Adrenal gland (tissue), 9 donors: ENCODE measurements at regions not wholly inside any gene's neighbourhood (a gene's known extent, or its start where the extent isn't known, plus 50 kb on each side); places are given as distances from the start of the nearest gene placed in this dataset.
"Not testable (repeated sequence)": the region's sequence is repeated elsewhere in the genome, so short reads cannot be mapped to it uniquely, and the experiment has no call there.

Source experiments
- DNase-seq, 7 donors: peaks; one replicate each; pipeline ENCODE4 v3.0.0-alpha.2; 2019 to 2020
- H3K27ac ChIP-seq, 5 donors: fragments of 200-600 bp; sonication (generic) in 4 of 5; 1 replicate in 3 of 5; 2 replicates in 2 of 5; pipeline versions ENCODE4 v1.5.1 to v1.8.0; 2016 to 2020; ENCODE audit warnings: mild to moderate bottlenecking in 1 of 5
- H3K27me3 ChIP-seq: fragments of 200-600 bp; 2 replicates; pipeline ENCODE4 v1.8.0; 2021
- H3K36me3 ChIP-seq, 2 donors: fragments of 200-600 bp; replicated peaks in 1 of 2; 1 replicate in 1 of 2; 2 replicates in 1 of 2; pipeline versions ENCODE4 v1.5.1 to v1.8.0; 2018 to 2022
- H3K4me1 ChIP-seq, 2 donors: fragments of 200-600 bp; replicated peaks in 1 of 2; 1 replicate in 1 of 2; 2 replicates in 1 of 2; pipeline versions ENCODE4 v1.5.1 to v1.8.0; 2018 to 2021
- H3K4me3 ChIP-seq, 4 donors: fragments of 200-600 bp; sonication (generic) in 3 of 4; one replicate each; pipeline ENCODE4 v1.5.1; 2016 to 2018
- H3K9me3 ChIP-seq, 3 donors: fragments of 200-600 bp; sonication (generic) in 1 of 3; replicated peaks in 1 of 3; 1 replicate in 2 of 3; 2 replicates in 1 of 3; pipeline versions ENCODE4 v1.5.1 to v1.8.0; 2016 to 2021
- POLR2A ChIP-seq, 2 donors: fragments of 450-650 bp; IDR thresholded peaks; one replicate each; pipeline ENCODE4 v1.6.1; 2017; ENCODE audit warnings: antibody characterized with exemption in 2 of 2, mild to moderate bottlenecking in 2 of 2, moderate library complexity in 1 of 2
- WGBS, 4 donors: extraction: QIAGEN DNeasy Blood & Tissue Kit in 2 of 4; methylation state at CpG; one replicate each; pipeline versions ENCODE4 v1.1.5 to v1.1.7; 2013 to 2017; 5-methylcytosine and 5-hydroxymethylcytosine counted together
- intact Hi-C, 2 donors: fragments of 100-400 bp; cut with DNase I; formaldehyde crosslinking; loops; one replicate each; pipeline versions ENCODE4 v1.14.1 to v1.15.0; 2022 to 2023
- TF ChIP-seq, protein P1 (sequence below), 6 experiments: fragments of 450-650 bp in 4 of 6; fragments of 200-600 bp in 2 of 6; sonication (generic) in 1 of 6; IDR thresholded peaks; 1 replicate in 5 of 6; 2 replicates in 1 of 6; pipeline versions ENCODE4 v1.5.1 to v1.8.0; 2016 to 2021; ENCODE audit warnings: antibody characterized with exemption in 6 of 6, mild to moderate bottlenecking in 2 of 6, moderate library complexity in 1 of 6
- donor health status: healthy with polysubstance abuse.
- donor health status: Bipolar disorder and iron deficiency.
- donor health status: DM: yes; HTN: yes; CAD: no.
- donor health status: DM: no; HTN: no; CAD: no.
- donor health status: DM: no; HTN: no; CAD: no.

DNA sequence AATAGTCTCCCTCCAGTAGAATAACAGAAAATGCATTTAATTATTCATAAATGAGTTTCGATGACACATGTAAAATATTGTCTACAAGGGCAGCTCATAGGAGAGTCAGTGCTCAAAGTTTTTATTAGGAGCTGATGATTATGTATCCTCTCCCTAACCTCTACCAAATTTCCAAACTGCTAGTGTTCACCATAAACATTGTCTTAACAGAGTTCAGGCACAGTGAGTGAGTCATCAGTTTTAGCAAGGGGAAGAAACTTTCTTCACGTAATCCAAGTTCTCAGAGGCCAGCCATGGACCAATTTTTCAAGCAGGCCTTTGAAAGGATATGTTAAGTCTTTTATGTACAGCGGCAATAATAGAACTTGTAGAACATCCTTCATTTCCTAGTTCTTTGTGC lies 649.2 kb upstream of the MIS18BP1 start:
- Histone ChIP-seq H3K27ac (no peak overlapping the region), H3K4me1 (no peaks in the 10 kb centered on the region), H3K36me3 (no peaks in the 10 kb centered on the region), H3K4me3 (no peak overlapping the region), H3K9me3 (no peaks in the 10 kb centered on the region), H3K27me3 (no peaks in the 10 kb centered on the region)
- 70 to 74% (median 72%) methylated on average over 3 of the region's 3 CpGs for WGBS, 4 donors
- intact Hi-C loops: no loop called here
- TF ChIP-seq POLR2A (IDR thresholded peaks at IDR 0.05): no peak
- TF ChIP-seq, protein P1, sequence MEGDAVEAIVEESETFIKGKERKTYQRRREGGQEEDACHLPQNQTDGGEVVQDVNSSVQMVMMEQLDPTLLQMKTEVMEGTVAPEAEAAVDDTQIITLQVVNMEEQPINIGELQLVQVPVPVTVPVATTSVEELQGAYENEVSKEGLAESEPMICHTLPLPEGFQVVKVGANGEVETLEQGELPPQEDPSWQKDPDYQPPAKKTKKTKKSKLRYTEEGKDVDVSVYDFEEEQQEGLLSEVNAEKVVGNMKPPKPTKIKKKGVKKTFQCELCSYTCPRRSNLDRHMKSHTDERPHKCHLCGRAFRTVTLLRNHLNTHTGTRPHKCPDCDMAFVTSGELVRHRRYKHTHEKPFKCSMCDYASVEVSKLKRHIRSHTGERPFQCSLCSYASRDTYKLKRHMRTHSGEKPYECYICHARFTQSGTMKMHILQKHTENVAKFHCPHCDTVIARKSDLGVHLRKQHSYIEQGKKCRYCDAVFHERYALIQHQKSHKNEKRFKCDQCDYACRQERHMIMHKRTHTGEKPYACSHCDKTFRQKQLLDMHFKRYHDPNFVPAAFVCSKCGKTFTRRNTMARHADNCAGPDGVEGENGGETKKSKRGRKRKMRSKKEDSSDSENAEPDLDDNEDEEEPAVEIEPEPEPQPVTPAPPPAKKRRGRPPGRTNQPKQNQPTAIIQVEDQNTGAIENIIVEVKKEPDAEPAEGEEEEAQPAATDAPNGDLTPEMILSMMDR (IDR thresholded peaks at IDR 0.05): no peak
- no peak for DNase-seq

DNA sequence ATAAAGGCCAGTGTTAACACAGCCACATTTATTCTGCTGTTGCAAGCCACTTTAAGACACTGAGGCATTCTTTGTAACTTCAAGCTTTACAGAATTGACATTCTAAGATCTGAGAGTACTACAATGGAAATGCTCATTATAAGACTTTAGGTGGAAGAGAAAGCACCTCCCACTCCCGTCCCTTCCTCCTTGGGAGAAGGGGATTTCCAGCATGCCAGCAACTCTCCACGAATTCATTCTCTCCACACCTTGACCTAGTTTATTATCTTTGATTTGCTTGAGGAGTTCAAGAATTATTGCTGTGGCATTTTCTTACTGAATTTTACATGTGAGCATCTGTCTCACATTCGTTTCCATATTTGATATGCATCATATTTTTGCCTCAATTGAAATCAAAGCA lies 644.4 kb upstream of the MIS18BP1 start:
- WGBS, 4 donors: 37 to 54% (median 42%) methylated on average over 3 of the region's 3 CpGs
- Histone ChIP-seq H3K27ac (no peak overlapping the region), H3K27me3 (no peaks in the 10 kb centered on the region), H3K4me3 (no peak overlapping the region), H3K9me3 (no peaks in the 10 kb centered on the region), H3K4me1 (no peaks in the 10 kb centered on the region), H3K36me3 (no peaks in the 10 kb centered on the region)
- TF ChIP-seq POLR2A (IDR thresholded peaks at IDR 0.05): no peak
- TF ChIP-seq, protein P1 (IDR thresholded peaks at IDR 0.05): no peak
- intact Hi-C loops: no loop called here
- no peak for DNase-seq

DNA sequence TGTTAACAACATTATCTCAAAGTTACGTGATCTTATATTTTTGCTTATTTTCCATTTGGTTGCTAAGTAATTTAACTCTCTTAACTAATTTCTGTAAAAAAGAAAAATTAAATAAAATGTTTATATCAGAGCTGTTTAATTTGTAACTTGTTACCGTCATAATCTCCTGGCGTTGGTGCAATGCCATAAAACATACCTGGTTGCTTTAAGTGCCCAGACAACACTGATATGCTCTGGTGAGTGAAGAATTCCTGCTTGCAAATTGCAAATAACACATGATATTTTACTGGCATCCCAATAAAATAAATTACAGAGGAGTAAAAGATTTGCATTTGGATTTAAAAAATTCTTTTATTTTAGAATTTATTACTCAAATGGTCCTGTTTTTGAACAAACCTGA lies 640.1 kb upstream of the MIS18BP1 start:
- no peak for DNase-seq
- 54 to 88% (median 66%) methylated on average over 3 of the region's 3 CpGs for WGBS, 4 donors
- Histone ChIP-seq H3K4me3 (no peak overlapping the region), H3K27me3 (no peaks in the 10 kb centered on the region), H3K9me3 (no peaks in the 10 kb centered on the region), H3K36me3 (no peaks in the 10 kb centered on the region), H3K4me1 (no peaks in the 10 kb centered on the region), H3K27ac (no peak overlapping the region)
- TF ChIP-seq, protein P1 (IDR thresholded peaks at IDR 0.05): no peak
- no peak for TF ChIP-seq POLR2A (IDR thresholded peaks at IDR 0.05)
- intact Hi-C loops: no loop called here

DNA sequence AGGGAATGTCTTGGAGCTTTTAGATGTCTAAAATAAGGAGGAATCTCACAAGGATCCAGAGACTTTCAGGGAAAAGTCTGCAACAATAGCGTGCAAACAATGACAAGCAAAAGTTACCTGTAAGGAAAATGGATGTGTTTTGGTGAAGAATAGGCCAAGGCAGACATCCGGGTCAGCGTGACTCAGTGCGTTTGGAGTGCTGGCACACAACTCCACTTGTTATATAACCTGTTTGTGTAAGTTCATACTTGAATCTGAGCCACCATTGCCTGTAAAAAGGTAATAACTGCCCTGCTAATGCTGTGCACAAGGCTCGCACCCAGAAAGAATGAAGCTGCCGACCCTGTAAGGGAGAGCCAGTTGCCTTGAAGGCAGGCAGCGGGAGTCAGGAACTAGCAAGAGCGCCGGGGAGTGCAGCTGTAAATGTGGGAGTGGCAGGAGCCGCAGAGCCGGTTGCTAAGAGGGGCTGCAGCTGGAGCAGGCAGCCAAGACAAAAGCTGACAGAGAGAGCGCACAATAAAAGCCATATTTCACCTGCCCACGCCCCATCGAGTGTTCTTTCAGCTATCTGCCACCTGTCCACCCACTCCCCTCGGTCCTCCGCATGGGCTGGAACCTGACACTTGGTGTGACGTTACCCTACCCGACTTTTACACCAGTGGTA lies 638.5 kb upstream of the MIS18BP1 start:
- H3K36me3 ChIP-seq: no peaks in the 10 kb centered on the region
- no peaks in the 10 kb centered on the region for H3K27me3 ChIP-seq
- no peaks in the 10 kb centered on the region for H3K9me3 ChIP-seq
- peak overlapping the region in 1 of 4 donors; percentile 23 for H3K4me3 ChIP-seq
- no peaks in the 10 kb centered on the region for H3K4me1 ChIP-seq
- intact Hi-C loops: no loop called here
- no peak overlapping the region for H3K27ac ChIP-seq
- DNase-seq: peak in 5 of 7 donors; percentile 12 to 56 (median 22)
- TF ChIP-seq, protein P1 (IDR thresholded peaks at IDR 0.05): no peak
- WGBS, 4 donors: 41 to 50% (median 49%) methylated on average over 15 to 18 of the region's 18 CpGs

DNA sequence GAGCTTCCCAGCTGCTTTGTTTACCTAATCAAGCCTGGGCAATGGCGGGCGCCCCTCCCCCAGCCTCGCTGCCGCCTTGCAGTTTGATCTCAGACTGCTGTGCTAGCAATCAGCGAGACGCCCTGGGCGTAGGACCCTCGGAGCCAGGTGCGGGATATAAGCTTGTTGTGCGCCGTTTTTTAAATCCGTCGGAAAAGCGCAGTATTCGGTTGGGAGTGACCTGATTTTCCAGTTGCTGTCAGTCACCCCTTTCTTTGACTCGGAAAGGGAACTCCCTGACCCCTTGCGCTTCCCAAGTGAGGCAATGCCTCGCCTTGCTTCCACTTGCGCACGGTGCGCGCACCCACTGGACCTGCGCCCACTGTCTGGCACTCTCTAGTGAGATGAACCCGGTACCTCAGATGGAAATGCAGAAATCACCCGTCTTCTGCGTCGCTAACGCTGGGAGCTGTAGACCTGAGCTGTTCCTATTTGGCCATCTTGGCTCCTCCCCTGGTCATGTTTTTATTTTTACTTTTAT lies 635.8 kb upstream of the MIS18BP1 start:
- H3K36me3 ChIP-seq, H3K9me3 ChIP-seq, intact Hi-C loops, H3K27ac ChIP-seq, DNase-seq, H3K27me3 ChIP-seq, H3K4me3 ChIP-seq, H3K4me1 ChIP-seq: not testable (repeated sequence)
- WGBS, 4 donors: 83 to 98% (median 87%) methylated on average over 24 to 28 of the region's 28 CpGs
